Jurkat, Clone E6-1 (cell line): ENCODE measurements at regions not wholly inside any gene's neighbourhood (a gene's known extent, or its start where the extent isn't known, plus 50 kb on each side); places are given as distances from the start of the nearest gene placed in this dataset.

Experiments
- DNase-seq: peaks from one replicate; pipeline ENCODE4 v3.0.0-alpha.2; 2011; ENCODE audit warnings: low read depth, low spot score
- H3K4me3 ChIP-seq: 2 replicates; pipeline ENCODE4 v1.5.1; 2011; ENCODE audit warnings: mild to moderate bottlenecking, low read length, control low read depth, moderate library complexity

GRCh38 chr6:113170454-113170853 lies 686.7 kb upstream of the MARCKS start:
- no peak overlapping the region for H3K4me3 ChIP-seq
- no peak for DNase-seq

GRCh38 chr6:113171882-113172281 lies 685.3 kb upstream of the MARCKS start:
- no peak for DNase-seq

GRCh38 chr6:113172531-113172966 lies 684.6 kb upstream of the MARCKS start:
- H3K4me3 ChIP-seq, result no peak overlapping the region
- no peak for DNase-seq

More at GRCh38 chr6:113171882-113172281, 685.3 kb upstream of the MARCKS start:
- H3K4me3 ChIP-seq, result no peak overlapping the region

GRCh38 chr6:113178349-113178748 lies 678.8 kb upstream of the MARCKS start:
- no peak overlapping the region for H3K4me3 ChIP-seq
- DNase-seq, result no peak

- H3K4me3 ChIP-seq, result no peak overlapping the region
- no peak for DNase-seq
Measured at GRCh38 chr6:113181164-113181563, 676.0 kb upstream of the MARCKS start.

- H3K4me3 ChIP-seq, result no peak overlapping the region
- DNase-seq, result no peak
Measured at GRCh38 chr6:113182370-113183141, 674.6 kb upstream of the MARCKS start.

GRCh38 chr6:113184291-113184690 lies 672.9 kb upstream of the MARCKS start:
- H3K4me3 ChIP-seq, result no peak overlapping the region
- DNase-seq, result no peak

GRCh38 chr6:113184736-113185135 lies 672.4 kb upstream of the MARCKS start:
- no peak for DNase-seq
- no peak overlapping the region for H3K4me3 ChIP-seq

- no peak for DNase-seq
Measured at GRCh38 chr6:113185299-113185698, 671.8 kb upstream of the MARCKS start.

GRCh38 chr6:113187661-113188060 lies 669.5 kb upstream of the MARCKS start:
- H3K4me3 ChIP-seq, result no peak overlapping the region
- no peak for DNase-seq

More at GRCh38 chr6:113185299-113185698, 671.8 kb upstream of the MARCKS start:
- no peak overlapping the region for H3K4me3 ChIP-seq

GRCh38 chr6:113188962-113189361 lies 668.2 kb upstream of the MARCKS start:
- no peak overlapping the region for H3K4me3 ChIP-seq
- no peak for DNase-seq

- H3K4me3 ChIP-seq, result no peak overlapping the region
- DNase-seq, result no peak
Measured at GRCh38 chr6:113190170-113190569, 667.0 kb upstream of the MARCKS start.

- H3K4me3 ChIP-seq, result no peak overlapping the region
- no peak for DNase-seq
Measured at GRCh38 chr6:113194090-113194489, 663.1 kb upstream of the MARCKS start.

- DNase-seq, result no peak
- H3K4me3 ChIP-seq, result no peak overlapping the region
Measured at GRCh38 chr6:113202852-113203714, 654.1 kb upstream of the MARCKS start.

- H3K4me3 ChIP-seq, result no peak overlapping the region
- DNase-seq, result no peak
Measured at GRCh38 chr6:113203715-113204110, 653.4 kb upstream of the MARCKS start.

GRCh38 chr6:113205553-113205952 lies 651.6 kb upstream of the MARCKS start:
- DNase-seq, result no peak

GRCh38 chr6:113208726-113209125 lies 648.4 kb upstream of the MARCKS start:
- DNase-seq, result no peak
- no peak overlapping the region for H3K4me3 ChIP-seq

More at GRCh38 chr6:113205553-113205952, 651.6 kb upstream of the MARCKS start:
- H3K4me3 ChIP-seq, result no peak overlapping the region

- H3K4me3 ChIP-seq, result no peak overlapping the region
- no peak for DNase-seq
Measured at GRCh38 chr6:113209315-113209714, 647.8 kb upstream of the MARCKS start.

- H3K4me3 ChIP-seq, result no peak overlapping the region
- DNase-seq, result no peak
Measured at GRCh38 chr6:113211170-113211569, 646.0 kb upstream of the MARCKS start.

- no peak overlapping the region for H3K4me3 ChIP-seq
- DNase-seq, result peak; percentile 11
Measured at GRCh38 chr6:113219783-113220182, 637.4 kb upstream of the MARCKS start.
